Loucy (cell line): ENCODE measurements at regions not wholly inside any gene's neighbourhood (a gene's known extent, or its start where the extent isn't known, plus 50 kb on each side); places are given as distances from the start of the nearest gene placed in this dataset.

ENCODE experiments used
- EZH2phosphoT487 ChIP-seq: fragments of 200-600 bp; IDR thresholded peaks from 2 replicates; pipeline ENCODE4 v1.6.1; 2018; ENCODE audit warnings: antibody characterized with exemption, mild to moderate bottlenecking, moderate library complexity, borderline replicate concordance
- TF ChIP-seq, protein P1 (sequence below): fragments of 200-600 bp; sonication (generic); conservative IDR thresholded peaks from 2 replicates; pipeline ENCODE4 v1.5.1; 2014; ENCODE audit warnings: mild to moderate bottlenecking, antibody characterized with exemption, low read length

DNA sequence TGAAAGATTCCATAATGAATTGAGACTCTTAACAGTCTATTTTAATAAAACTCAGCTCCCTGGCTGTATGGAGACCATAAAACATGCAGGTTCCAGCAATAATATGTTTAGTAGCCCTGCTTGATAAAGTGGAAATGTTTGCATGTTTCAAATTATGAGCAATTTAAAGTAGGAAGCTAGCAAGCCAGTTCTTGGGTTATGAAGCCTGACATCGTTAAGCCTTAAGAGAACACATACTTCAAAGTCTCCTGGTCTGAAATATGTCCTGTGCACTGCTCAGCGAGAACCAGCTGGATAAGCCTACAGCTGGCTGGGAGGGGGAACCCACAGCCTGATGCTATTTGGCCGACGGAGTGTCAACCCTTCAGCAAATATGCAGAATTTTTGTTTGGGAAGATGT, 140.3 kb downstream of the SALL1 start:
- TF ChIP-seq, protein P1, sequence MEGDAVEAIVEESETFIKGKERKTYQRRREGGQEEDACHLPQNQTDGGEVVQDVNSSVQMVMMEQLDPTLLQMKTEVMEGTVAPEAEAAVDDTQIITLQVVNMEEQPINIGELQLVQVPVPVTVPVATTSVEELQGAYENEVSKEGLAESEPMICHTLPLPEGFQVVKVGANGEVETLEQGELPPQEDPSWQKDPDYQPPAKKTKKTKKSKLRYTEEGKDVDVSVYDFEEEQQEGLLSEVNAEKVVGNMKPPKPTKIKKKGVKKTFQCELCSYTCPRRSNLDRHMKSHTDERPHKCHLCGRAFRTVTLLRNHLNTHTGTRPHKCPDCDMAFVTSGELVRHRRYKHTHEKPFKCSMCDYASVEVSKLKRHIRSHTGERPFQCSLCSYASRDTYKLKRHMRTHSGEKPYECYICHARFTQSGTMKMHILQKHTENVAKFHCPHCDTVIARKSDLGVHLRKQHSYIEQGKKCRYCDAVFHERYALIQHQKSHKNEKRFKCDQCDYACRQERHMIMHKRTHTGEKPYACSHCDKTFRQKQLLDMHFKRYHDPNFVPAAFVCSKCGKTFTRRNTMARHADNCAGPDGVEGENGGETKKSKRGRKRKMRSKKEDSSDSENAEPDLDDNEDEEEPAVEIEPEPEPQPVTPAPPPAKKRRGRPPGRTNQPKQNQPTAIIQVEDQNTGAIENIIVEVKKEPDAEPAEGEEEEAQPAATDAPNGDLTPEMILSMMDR, result no peak
- TF ChIP-seq EZH2phosphoT487, result no peak
